ENCODE measurements at regions not wholly inside any gene's neighbourhood (a gene's known extent, or its start where the extent isn't known, plus 50 kb on each side); places are given as distances from the start of the nearest gene placed in this dataset.
A peak's percentile ranks its signal among the peaks of the same experiment; 100 is the strongest.
"Not testable (repeated sequence)": the region's sequence is repeated elsewhere in the genome, so short reads cannot be mapped to it uniquely, and the experiment has no call there.

GRCh38 chr16:26772503-26772902, 294.2 kb upstream of the C16orf82 start:
- no peak for DNase-seq

GRCh38 chr16:26777821-26778220, 288.9 kb upstream of the C16orf82 start:
- DNase-seq = no peak

GRCh38 chr16:26787924-26788323, 278.8 kb upstream of the C16orf82 start:
- DNase-seq = no peak

GRCh38 chr16:26791169-26791568, 275.6 kb upstream of the C16orf82 start:
- no peak for DNase-seq

- peak in 13 of 56 donors; percentile 0 to 34 (median 4) for DNase-seq
Observed at GRCh38 chr16:26795184-26795583, 271.5 kb upstream of the C16orf82 start.

- no peak for DNase-seq
Observed at GRCh38 chr16:26801628-26802027, 265.1 kb upstream of the C16orf82 start.

- DNase-seq = no peak
Observed at GRCh38 chr16:26802440-26802839, 264.3 kb upstream of the C16orf82 start.

- no peak for DNase-seq
Observed at GRCh38 chr16:26802965-26803364, 263.8 kb upstream of the C16orf82 start.

GRCh38 chr16:26806657-26807056, 260.1 kb upstream of the C16orf82 start:
- no peak for DNase-seq

- DNase-seq = no peak
Observed at GRCh38 chr16:26809461-26809860, 257.3 kb upstream of the C16orf82 start.

- DNase-seq = no peak
Observed at GRCh38 chr16:26816266-26816665, 250.5 kb upstream of the C16orf82 start.

GRCh38 chr16:26816885-26817571, 249.7 kb upstream of the C16orf82 start:
- no peak for DNase-seq

- no peak for DNase-seq
Observed at GRCh38 chr16:26818393-26818792, 248.3 kb upstream of the C16orf82 start.

- DNase-seq = no peak
Observed at GRCh38 chr16:26824469-26824868, 242.3 kb upstream of the C16orf82 start.

GRCh38 chr16:26826500-26826899, 240.2 kb upstream of the C16orf82 start:
- no peak for DNase-seq

GRCh38 chr16:26827386-26827785, 239.3 kb upstream of the C16orf82 start:
- DNase-seq = no peak

- no peak for DNase-seq
Observed at GRCh38 chr16:26830428-26831127, 236.1 kb upstream of the C16orf82 start.

GRCh38 chr16:26836114-26836513, 230.6 kb upstream of the C16orf82 start:
- not testable (repeated sequence) for DNase-seq

- DNase-seq = no peak
Observed at GRCh38 chr16:26838931-26839330, 227.8 kb upstream of the C16orf82 start.

GRCh38 chr16:26840691-26841090, 226.0 kb upstream of the C16orf82 start:
- no peak for DNase-seq

- DNase-seq = no peak
Observed at GRCh38 chr16:26856271-26856670, 210.5 kb upstream of the C16orf82 start.

- no peak for DNase-seq
Observed at GRCh38 chr16:26856791-26857190, 209.9 kb upstream of the C16orf82 start.

- no peak for DNase-seq
Observed at GRCh38 chr16:26857371-26857770, 209.4 kb upstream of the C16orf82 start.
